ENCODE measurements at regions not wholly inside any gene's neighbourhood (a gene's known extent, or its start where the extent isn't known, plus 50 kb on each side); places are given as distances from the start of the nearest gene placed in this dataset.
"Not testable (repeated sequence)": the region's sequence is repeated elsewhere in the genome, so short reads cannot be mapped to it uniquely, and the experiment has no call there.

- H3K4ac ChIP-seq (ENCODE audit: low read depth, low read length); H3K4me2 ChIP-seq (ENCODE audit: low read depth, low read length): not testable (repeated sequence)
Observed at GRCh38 chr12:59328395-59329075, 267.3 kb upstream of the SLC16A7 start.

GRCh38 chr12:59326457-59326856 is 269.4 kb upstream of the SLC16A7 start:
- H4K5ac ChIP-seq (ENCODE audit: low read depth, low read length): not testable (repeated sequence)

More at GRCh38 chr12:59328395-59329075, 267.3 kb upstream of the SLC16A7 start:
- H3K4me1 ChIP-seq (ENCODE audit: control insufficient read depth, insufficient read depth, low read length); H3K9me1 ChIP-seq (ENCODE audit: insufficient read depth, low read length); H3K36me3 ChIP-seq (ENCODE audit: control insufficient read depth, insufficient read depth, low read length); ATAC-seq (ENCODE audit: low read depth); H4K20me1 ChIP-seq (ENCODE audit: insufficient read depth, low read length); H4K91ac ChIP-seq (ENCODE audit: insufficient read depth, low read depth, low read length); H3K18ac ChIP-seq (ENCODE audit: low read depth, low read length); CTCF ChIA-PET; intact Hi-C loops (cut with micrococcal nuclease); H3K4me3 ChIP-seq (ENCODE audit: insufficient read depth, low read depth, low read length); H4K8ac ChIP-seq (ENCODE audit: low read depth in 2 of 2, low read length in 2 of 2); H2AFZ ChIP-seq (replicated peaks; ENCODE audit: low read length, poor library complexity); H3K9me3 ChIP-seq (ENCODE audit: control insufficient read depth, insufficient read depth, low read length); POLR2A ChIA-PET (ENCODE audit: unreplicated experiment); H3K27ac ChIP-seq (ENCODE audit: insufficient read depth, low read length); H3K9ac ChIP-seq (ENCODE audit: low read depth, low read length); in situ Hi-C loops (cut with MboI; ENCODE audit: low sequenced_read_pairs); H2BK120ac ChIP-seq (ENCODE audit: low read depth, low read length); H2BK15ac ChIP-seq (ENCODE audit: low read depth, low read length); H4K5ac ChIP-seq (ENCODE audit: low read depth, low read length); H3K14ac ChIP-seq (replicated peaks; ENCODE audit: low read depth, low read length); dilution Hi-C loops (cut with HindIII; ENCODE audit: low sequenced_read_pairs, unreplicated experiment); H3K79me1 ChIP-seq (ENCODE audit: low read depth in 1 of 2, low read length in 2 of 2); H3K56ac ChIP-seq (ENCODE audit: extremely low read depth, insufficient read depth, low read length); BruUV-seq (replicated peaks); H2BK5ac ChIP-seq (ENCODE audit: low read depth, low read length, poor library complexity, severe bottlenecking); DNase-seq; H3K23ac ChIP-seq (ENCODE audit: low read depth, low read length); H3K27me3 ChIP-seq (ENCODE audit: control insufficient read depth, insufficient read depth, low read length); H2AK9ac ChIP-seq (replicated peaks; ENCODE audit: low read depth, low read length, poor library complexity); H2BK20ac ChIP-seq (ENCODE audit: low read depth, low read length); H2AK5ac ChIP-seq (ENCODE audit: low read depth, low read length): not testable (repeated sequence)
- no CpG with 5 or more reads among the region's 15 CpGs for WGBS, 2 experiments (ENCODE audit: extremely low coverage in 2 of 2, insufficient read length in 1 of 2)

More at GRCh38 chr12:59326457-59326856, 269.4 kb upstream of the SLC16A7 start:
- CTCF ChIA-PET; H3K4me3 ChIP-seq (ENCODE audit: insufficient read depth, low read depth, low read length); H2BK20ac ChIP-seq (ENCODE audit: low read depth, low read length); H3K4me1 ChIP-seq (ENCODE audit: control insufficient read depth, insufficient read depth, low read length); intact Hi-C loops (cut with micrococcal nuclease); H3K9me1 ChIP-seq (ENCODE audit: insufficient read depth, low read length); H3K56ac ChIP-seq (ENCODE audit: extremely low read depth, insufficient read depth, low read length); BruUV-seq (replicated peaks); H2BK5ac ChIP-seq (ENCODE audit: low read depth, low read length, poor library complexity, severe bottlenecking); H2AK9ac ChIP-seq (replicated peaks; ENCODE audit: low read depth, low read length, poor library complexity); DNase-seq; ATAC-seq (ENCODE audit: low read depth); H2AK5ac ChIP-seq (ENCODE audit: low read depth, low read length); H3K4ac ChIP-seq (ENCODE audit: low read depth, low read length); H4K8ac ChIP-seq (ENCODE audit: low read depth in 2 of 2, low read length in 2 of 2); H3K27me3 ChIP-seq (ENCODE audit: control insufficient read depth, insufficient read depth, low read length); H4K20me1 ChIP-seq (ENCODE audit: insufficient read depth, low read length); H3K79me1 ChIP-seq (ENCODE audit: low read depth in 1 of 2, low read length in 2 of 2); H3K9me3 ChIP-seq (ENCODE audit: control insufficient read depth, insufficient read depth, low read length); H3K14ac ChIP-seq (replicated peaks; ENCODE audit: low read depth, low read length); H3K18ac ChIP-seq (ENCODE audit: low read depth, low read length); H3K9ac ChIP-seq (ENCODE audit: low read depth, low read length); H3K27ac ChIP-seq (ENCODE audit: insufficient read depth, low read length); H2BK15ac ChIP-seq (ENCODE audit: low read depth, low read length); H2BK120ac ChIP-seq (ENCODE audit: low read depth, low read length); in situ Hi-C loops (cut with MboI; ENCODE audit: low sequenced_read_pairs); H3K4me2 ChIP-seq (ENCODE audit: low read depth, low read length); H3K36me3 ChIP-seq (ENCODE audit: control insufficient read depth, insufficient read depth, low read length); POLR2A ChIA-PET (ENCODE audit: unreplicated experiment); H2AFZ ChIP-seq (replicated peaks; ENCODE audit: low read length, poor library complexity); H4K91ac ChIP-seq (ENCODE audit: insufficient read depth, low read depth, low read length); dilution Hi-C loops (cut with HindIII; ENCODE audit: low sequenced_read_pairs, unreplicated experiment); H3K23ac ChIP-seq (ENCODE audit: low read depth, low read length): not testable (repeated sequence)
- 80% methylated on average over 1 of the region's 12 CpGs; no CpG with 5 or more reads in 1 of the 2 experiments for WGBS, 2 experiments (ENCODE audit: extremely low coverage in 2 of 2, insufficient read length in 1 of 2)

Data from IMR-90 (cell line).